Endothelial cell of umbilical vein (primary cell): ENCODE measurements at regions not wholly inside any gene's neighbourhood (a gene's known extent, or its start where the extent isn't known, plus 50 kb on each side); places are given as distances from the start of the nearest gene placed in this dataset.

Experiments used
- BruUV-seq: library from RNA; stranded (reverse); fragments of 400-500 nt; replicated peaks from 2 replicates; lab custom pipeline; 2021; lab: Mats Ljungman, UMichigan
- CTCF ChIA-PET: fragments of 300-600, 350-600 bp; sonication (Branson Sonifier 250); formaldehyde crosslinking; loops from one replicate; lab custom pipeline; 2021; ENCODE audit warnings: antibody characterized with exemption, inconsistent platforms; lab: Charles Lee
- POLR2A ChIA-PET: fragments of 300-600, 350-600 bp; sonication (Branson Sonifier 250); formaldehyde crosslinking; loops from one replicate; lab custom pipeline; 2021; ENCODE audit warnings: antibody characterized with exemption, inconsistent platforms; lab: Charles Lee
- DNase-seq: peaks from one replicate; pipeline ENCODE4 v3.0.0-alpha.2; 2011; ENCODE audit warnings: low read depth, low spot score
- FAIRE-seq: peaks from 2 replicates; lab custom pipeline; 2011; peaks lifted over from hg19 to GRCh38; lab: Jason Lieb, UNC
- H2AFZ ChIP-seq: 2 replicates; pipeline ENCODE4 v1.6.0; 2012; ENCODE audit warnings: low read depth, low read length, control low read depth, inconsistent platforms
- H3K27ac ChIP-seq: 2 replicates; pipeline ENCODE4 v1.5.1; 2011; ENCODE audit warnings: low read depth, mild to moderate bottlenecking, control low read depth, low read length, moderate library complexity; ENCODE audit not compliant: insufficient read depth
- H3K27me3 ChIP-seq, 2 experiments: 2 replicates each; pipeline versions ENCODE4 v1.6.0 to v1.6.1; 2011; ENCODE audit warnings: low read length in 2 of 2, mixed read lengths in 1 of 2; ENCODE audit not compliant: control insufficient read depth in 2 of 2, insufficient read depth in 2 of 2
- H3K36me3 ChIP-seq, 2 experiments: 2 replicates in 1 of 2; 3 replicates in 1 of 2; pipeline ENCODE4 v1.5.1; 2011; ENCODE audit warnings: low read length in 2 of 2, mild to moderate bottlenecking in 1 of 2, moderate library complexity in 1 of 2; ENCODE audit not compliant: control insufficient read depth in 2 of 2, insufficient read depth in 2 of 2; ENCODE audit errors: extremely low read depth in 1 of 2
- H3K4me1 ChIP-seq: 3 replicates; pipeline ENCODE4 v1.5.1; 2011; ENCODE audit warnings: mild to moderate bottlenecking, low read length; ENCODE audit not compliant: control insufficient read depth, insufficient read depth; ENCODE audit errors: extremely low read depth
- H3K4me2 ChIP-seq: 2 replicates; pipeline ENCODE4 v1.6.1; 2011; ENCODE audit warnings: low read length, control low read depth, mixed read lengths; ENCODE audit not compliant: insufficient read depth
- H3K4me3 ChIP-seq, 3 experiments: fragments of 200-600 bp in 1 of 3; sonication (generic), shearing (Covaris generic) in 1 of 3; replicated peaks in 1 of 3; 2 replicates each; pipeline ENCODE4 v1.5.1; 2011 to 2016; ENCODE audit warnings: control low read depth in 3 of 3, low read length in 3 of 3, mild to moderate bottlenecking in 2 of 3, inconsistent platforms in 1 of 3, low read depth in 1 of 3, moderate library complexity in 1 of 3; ENCODE audit not compliant: insufficient read depth in 1 of 3
- H3K79me2 ChIP-seq: 2 replicates; pipeline ENCODE4 v1.6.0; 2012; ENCODE audit warnings: low read length, inconsistent platforms; ENCODE audit not compliant: control insufficient read depth, insufficient read depth
- H3K9ac ChIP-seq: replicated peaks from 2 replicates; pipeline ENCODE3; 2011; ENCODE audit warnings: low read length, control low read depth; ENCODE audit not compliant: insufficient read depth; ENCODE audit errors: extremely low read depth
- H3K9me1 ChIP-seq: replicated peaks from 3 replicates; pipeline ENCODE4 v1.6.0; 2011; ENCODE audit warnings: mild to moderate bottlenecking, low read length; ENCODE audit not compliant: control insufficient read depth, insufficient read depth; ENCODE audit errors: extremely low read depth
- H3K9me3 ChIP-seq: replicated peaks from 2 replicates; pipeline ENCODE4 v1.5.1; 2012; ENCODE audit warnings: low read length, inconsistent platforms; ENCODE audit not compliant: control insufficient read depth, insufficient read depth
- H4K20me1 ChIP-seq: replicated peaks from 2 replicates; pipeline ENCODE3; 2011; ENCODE audit warnings: mild to moderate bottlenecking, low read length; ENCODE audit not compliant: control insufficient read depth, insufficient read depth; ENCODE audit errors: extremely low read depth
- EZH2 ChIP-seq: IDR thresholded peaks from 2 replicates; pipeline ENCODE4 v1.6.1; 2012; ENCODE audit warnings: borderline replicate concordance, low read depth, mild to moderate bottlenecking, moderate library complexity, low read length, inconsistent platforms; ENCODE audit not compliant: severe bottlenecking
- FOS ChIP-seq: IDR thresholded peaks from 2 replicates; pipeline ENCODE4 v1.6.1; 2011; ENCODE audit warnings: mild to moderate bottlenecking, low read length, moderate library complexity, borderline replicate concordance; ENCODE audit not compliant: insufficient read depth
- GATA2 ChIP-seq: IDR thresholded peaks from 2 replicates; pipeline ENCODE4 v1.7.0; 2011; ENCODE audit warnings: low read depth, mild to moderate bottlenecking, moderate library complexity, mixed read lengths, low read length; ENCODE audit not compliant: insufficient read length, insufficient read depth
- JUN ChIP-seq: IDR thresholded peaks from 2 replicates; pipeline ENCODE4 v1.6.1; 2011; ENCODE audit warnings: borderline replicate concordance, low read depth; ENCODE audit not compliant: insufficient read length, insufficient read depth
- MYC ChIP-seq: IDR thresholded peaks from one replicate; pipeline ENCODE4 v1.6.1; 2011; ENCODE audit warnings: mild to moderate bottlenecking, low read depth, low read length
- POLR2A ChIP-seq: IDR thresholded peaks from 2 replicates; pipeline ENCODE4 v1.6.1; 2012; ENCODE audit warnings: low read depth, mild to moderate bottlenecking, control low read depth, low read length
- POLR2AphosphoS5 ChIP-seq: IDR thresholded peaks from 2 replicates; pipeline ENCODE4 v1.6.1; 2012; ENCODE audit warnings: low read depth, mild to moderate bottlenecking, control low read depth, low read length, moderate library complexity; ENCODE audit not compliant: insufficient read depth
- dilution Hi-C: fragments of 300-500 bp; cut with MboI; formaldehyde crosslinking; loops from one replicate; pipeline ENCODE4 v1.15.0; 2019; ENCODE audit warnings: low sequenced_read_pairs; ENCODE audit not compliant: extremely low pct_ligation_motif_present
- intact Hi-C: fragments of 100-400 bp; cut with micrococcal nuclease; formaldehyde crosslinking; loops from one replicate; pipeline ENCODE4 v1.10.0; 2022
- TF ChIP-seq, protein P1 (sequence below), 2 donors: IDR thresholded peaks; 1 replicate in 1 of 2; 2 replicates in 1 of 2; pipeline ENCODE4 v1.5.1; 2011; ENCODE audit warnings: low read length in 2 of 2, mild to moderate bottlenecking in 2 of 2, moderate library complexity in 2 of 2, control low read depth in 1 of 2, inconsistent platforms in 1 of 2, low read depth in 1 of 2; ENCODE audit not compliant: insufficient read depth in 1 of 2; ENCODE audit errors: extremely low read depth in 1 of 2
- TF ChIP-seq, protein P2 (sequence below): IDR thresholded peaks from 2 replicates; pipeline ENCODE4 v1.6.1; 2011; ENCODE audit not compliant: insufficient read depth, insufficient read length

DNA sequence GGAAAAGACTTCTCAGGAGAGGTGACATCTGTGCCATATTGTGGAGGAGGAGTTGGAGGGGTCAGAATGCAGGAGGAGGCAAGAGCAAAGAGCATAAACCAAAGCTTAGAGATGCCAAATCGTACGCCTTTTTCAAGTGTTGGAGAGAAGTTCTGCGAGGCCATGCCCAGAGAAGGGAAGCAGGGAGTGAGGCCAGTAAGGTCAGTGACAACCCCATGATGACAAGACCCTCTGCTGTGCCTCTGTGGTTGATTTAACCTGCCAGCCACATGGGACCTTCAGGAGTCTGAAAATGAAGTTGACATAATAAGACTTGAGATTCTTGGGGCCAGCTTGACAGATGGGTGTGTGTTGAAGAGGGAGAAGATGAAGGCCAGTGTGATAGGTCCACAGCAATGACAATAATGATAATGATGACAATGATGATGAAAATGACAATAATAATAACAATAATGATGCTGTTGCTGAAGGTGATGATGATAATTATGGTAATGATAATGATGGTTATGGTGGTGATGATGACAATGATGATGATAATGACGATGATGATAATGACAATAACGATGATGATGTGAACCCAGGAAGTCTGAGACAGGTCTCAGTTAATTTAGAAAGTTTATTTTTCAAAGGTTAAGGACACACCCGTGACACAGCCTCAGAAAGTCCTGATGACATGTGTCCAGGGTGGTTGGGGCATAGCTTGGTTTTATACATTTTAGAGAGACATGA is 152.6 kb upstream of the B3GAT1 start:
- H3K27ac ChIP-seq = no peak overlapping the region
- no peak overlapping the region for H3K9ac ChIP-seq
- no peaks in the 10 kb centered on the region for H3K27me3 ChIP-seq
- intact Hi-C loops (no loop called here), dilution Hi-C loops (no loop called here)
- H3K36me3 ChIP-seq = no peaks in the 10 kb centered on the region
- ChIA-PET POLR2A (no interaction called here), CTCF (no interaction called here)
- TF ChIP-seq MYC = no peak
- TF ChIP-seq EZH2 = no peak
- TF ChIP-seq, protein P1, sequence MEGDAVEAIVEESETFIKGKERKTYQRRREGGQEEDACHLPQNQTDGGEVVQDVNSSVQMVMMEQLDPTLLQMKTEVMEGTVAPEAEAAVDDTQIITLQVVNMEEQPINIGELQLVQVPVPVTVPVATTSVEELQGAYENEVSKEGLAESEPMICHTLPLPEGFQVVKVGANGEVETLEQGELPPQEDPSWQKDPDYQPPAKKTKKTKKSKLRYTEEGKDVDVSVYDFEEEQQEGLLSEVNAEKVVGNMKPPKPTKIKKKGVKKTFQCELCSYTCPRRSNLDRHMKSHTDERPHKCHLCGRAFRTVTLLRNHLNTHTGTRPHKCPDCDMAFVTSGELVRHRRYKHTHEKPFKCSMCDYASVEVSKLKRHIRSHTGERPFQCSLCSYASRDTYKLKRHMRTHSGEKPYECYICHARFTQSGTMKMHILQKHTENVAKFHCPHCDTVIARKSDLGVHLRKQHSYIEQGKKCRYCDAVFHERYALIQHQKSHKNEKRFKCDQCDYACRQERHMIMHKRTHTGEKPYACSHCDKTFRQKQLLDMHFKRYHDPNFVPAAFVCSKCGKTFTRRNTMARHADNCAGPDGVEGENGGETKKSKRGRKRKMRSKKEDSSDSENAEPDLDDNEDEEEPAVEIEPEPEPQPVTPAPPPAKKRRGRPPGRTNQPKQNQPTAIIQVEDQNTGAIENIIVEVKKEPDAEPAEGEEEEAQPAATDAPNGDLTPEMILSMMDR (IDR thresholded peaks at IDR 0.05; ENCODE audit: extremely low read depth in 1 of 2, insufficient read depth in 1 of 2, low read depth in 1 of 2, low read length in 2 of 2) = no peak
- no peak for TF ChIP-seq POLR2A
- TF ChIP-seq FOS = no peak
- TF ChIP-seq, protein P2, sequence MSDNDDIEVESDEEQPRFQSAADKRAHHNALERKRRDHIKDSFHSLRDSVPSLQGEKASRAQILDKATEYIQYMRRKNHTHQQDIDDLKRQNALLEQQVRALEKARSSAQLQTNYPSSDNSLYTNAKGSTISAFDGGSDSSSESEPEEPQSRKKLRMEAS = no peak
- no peak for TF ChIP-seq GATA2
- TF ChIP-seq POLR2AphosphoS5 = no peak
- no peak for TF ChIP-seq JUN
- H3K9me3 ChIP-seq = no peaks in the 10 kb centered on the region
- no peaks in the 10 kb centered on the region for H3K79me2 ChIP-seq
- no peaks in the 10 kb centered on the region for H3K4me1 ChIP-seq
- no peaks in the 10 kb centered on the region for H4K20me1 ChIP-seq
- BruUV-seq = no TSS peak
- FAIRE-seq = no peak
- H3K4me3 ChIP-seq = no peak overlapping the region
- no peak overlapping the region for H3K4me2 ChIP-seq
- no peak overlapping the region for H2AFZ ChIP-seq
- no peaks in the 10 kb centered on the region for H3K9me1 ChIP-seq
- DNase-seq = no peak
